Head of caudate nucleus (tissue), 42 donors: ENCODE measurements at regions not wholly inside any gene's neighbourhood (a gene's known extent, or its start where the extent isn't known, plus 50 kb on each side); places are given as distances from the start of the nearest gene placed in this dataset.

ENCODE experiments used
- DNase-seq, 42 donors: peaks; one replicate each; pipeline versions ENCODE4 v3.0.0 to v3.0.0-alpha.2; 2020 to 2021; ENCODE audit warnings: mixed read lengths in 7 of 42
- intact Hi-C: fragments of 100-400 bp; cut with DNase I; formaldehyde crosslinking; loops from one replicate; pipeline ENCODE4 v1.15.0; 2022

GRCh38 chr18:56393870-56394269 lies 244.5 kb downstream of the TXNL1 start:
- intact Hi-C loops, result no loop called here
- DNase-seq, result no peak

GRCh38 chr18:56391931-56392590 lies 246.3 kb downstream of the TXNL1 start:
- intact Hi-C loops, result no loop called here

GRCh38 chr18:56390626-56391025 lies 247.8 kb downstream of the TXNL1 start:
- intact Hi-C loops, result no loop called here
- DNase-seq, result no peak

More at GRCh38 chr18:56391931-56392590, 246.3 kb downstream of the TXNL1 start:
- DNase-seq, result no peak

- DNase-seq, result peak in 15 of 42 donors; percentile 2 to 54 (median 18)
- intact Hi-C loops, result loop anchor here (10.0 kb wide), 1 partner anchor 534 kb away; no protein-coding TSS in a partner anchor
Measured at GRCh38 chr18:56389190-56389589, 249.2 kb downstream of the TXNL1 start.

GRCh38 chr18:56388571-56388970 lies 249.8 kb downstream of the TXNL1 start:
- intact Hi-C loops, result loop anchor here (10.0 kb wide), 1 partner anchor 534 kb away; no protein-coding TSS in a partner anchor
- no peak for DNase-seq

- intact Hi-C loops, result loop anchor here (10.0 kb wide), 1 partner anchor 532 kb away; no protein-coding TSS in a partner anchor
- DNase-seq, result no peak
Measured at GRCh38 chr18:56386856-56387255, 251.5 kb downstream of the TXNL1 start.

- DNase-seq, result no peak
- intact Hi-C loops, result loop anchor here (10.0 kb wide), 1 partner anchor 529 kb away; no protein-coding TSS in a partner anchor
Measured at GRCh38 chr18:56383349-56383748, 255.0 kb downstream of the TXNL1 start.

- DNase-seq, result peak; percentile 10 to 92 (median 71)
- intact Hi-C loops, result loop anchor here (10.0 kb wide), 1 partner anchor 528 kb away; no protein-coding TSS in a partner anchor
Measured at GRCh38 chr18:56382541-56382940, 255.9 kb downstream of the TXNL1 start.

GRCh38 chr18:56381196-56381595 lies 257.2 kb downstream of the TXNL1 start:
- no peak for DNase-seq
- intact Hi-C loops, result loop anchor here (10.0 kb wide), 1 partner anchor 526 kb away; no protein-coding TSS in a partner anchor

- no peak for DNase-seq
- intact Hi-C loops, result loop anchor here (10.0 kb wide), 1 partner anchor 526 kb away; no protein-coding TSS in a partner anchor
Measured at GRCh38 chr18:56380685-56381084, 257.7 kb downstream of the TXNL1 start.

- intact Hi-C loops, result no loop called here
- DNase-seq, result peak in 1 of 42 donors; percentile 10
Measured at GRCh38 chr18:56379256-56379655, 259.1 kb downstream of the TXNL1 start.

- intact Hi-C loops, result no loop called here
- no peak for DNase-seq
Measured at GRCh38 chr18:56377231-56377630, 261.2 kb downstream of the TXNL1 start.

GRCh38 chr18:56374007-56374655 lies 264.3 kb downstream of the TXNL1 start:
- DNase-seq, result no peak

GRCh38 chr18:56373601-56374000 lies 264.8 kb downstream of the TXNL1 start:
- intact Hi-C loops, result no loop called here
- DNase-seq, result no peak

More at GRCh38 chr18:56374007-56374655, 264.3 kb downstream of the TXNL1 start:
- intact Hi-C loops, result no loop called here

- no peak for DNase-seq
- intact Hi-C loops, result no loop called here
Measured at GRCh38 chr18:56368066-56368465, 270.3 kb downstream of the TXNL1 start.

- intact Hi-C loops, result no loop called here
- DNase-seq, result no peak
Measured at GRCh38 chr18:56358608-56359280, 279.6 kb downstream of the TXNL1 start.

GRCh38 chr18:56353663-56354260 lies 284.6 kb downstream of the TXNL1 start:
- intact Hi-C loops, result no loop called here

GRCh38 chr18:56351911-56352500 lies 286.4 kb downstream of the TXNL1 start:
- no peak for DNase-seq
- intact Hi-C loops, result no loop called here

More at GRCh38 chr18:56353663-56354260, 284.6 kb downstream of the TXNL1 start:
- DNase-seq, result no peak

- DNase-seq, result no peak
- intact Hi-C loops, result no loop called here
Measured at GRCh38 chr18:56337507-56337906, 300.9 kb downstream of the TXNL1 start.
